HFF-Myc (cell line): ENCODE measurements at regions not wholly inside any gene's neighbourhood (a gene's known extent, or its start where the extent isn't known, plus 50 kb on each side); places are given as distances from the start of the nearest gene placed in this dataset.

Experiments
- DNase-seq: peaks from one replicate; pipeline ENCODE4 v3.0.0-alpha.2; 2011; ENCODE audit warnings: low read depth; ENCODE audit errors: extremely low read depth
- H3K4me3 ChIP-seq: replicated peaks from 2 replicates; pipeline ENCODE4 v1.5.1; 2011; ENCODE audit warnings: low read depth, mild to moderate bottlenecking, control low read depth, low read length
- TF ChIP-seq, protein P1 (sequence below): IDR thresholded peaks from 2 replicates; pipeline ENCODE4 v1.5.1; 2012; ENCODE audit warnings: mild to moderate bottlenecking, low read depth, low read length, control low read depth; ENCODE audit errors: missing control alignments

DNA sequence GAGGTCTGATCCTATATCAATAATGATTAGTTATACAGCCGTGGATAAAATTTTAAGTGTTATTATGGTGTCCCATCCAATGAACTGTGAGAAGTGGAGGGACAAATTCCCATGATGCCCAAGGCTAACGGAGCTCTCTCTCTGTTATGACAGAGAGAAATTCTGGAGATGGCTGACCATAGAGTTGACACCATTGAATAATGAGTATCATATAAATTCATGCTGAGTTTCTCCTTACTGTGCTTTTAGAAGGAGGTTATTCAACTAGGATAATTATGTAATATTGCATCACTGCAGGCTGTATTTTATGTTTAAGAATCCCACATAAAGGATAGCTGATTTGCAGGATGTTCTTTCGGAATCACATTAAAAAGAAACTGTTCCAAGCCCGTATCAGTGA, 82.9 kb downstream of the PYDC2 start:
- TF ChIP-seq, protein P1, sequence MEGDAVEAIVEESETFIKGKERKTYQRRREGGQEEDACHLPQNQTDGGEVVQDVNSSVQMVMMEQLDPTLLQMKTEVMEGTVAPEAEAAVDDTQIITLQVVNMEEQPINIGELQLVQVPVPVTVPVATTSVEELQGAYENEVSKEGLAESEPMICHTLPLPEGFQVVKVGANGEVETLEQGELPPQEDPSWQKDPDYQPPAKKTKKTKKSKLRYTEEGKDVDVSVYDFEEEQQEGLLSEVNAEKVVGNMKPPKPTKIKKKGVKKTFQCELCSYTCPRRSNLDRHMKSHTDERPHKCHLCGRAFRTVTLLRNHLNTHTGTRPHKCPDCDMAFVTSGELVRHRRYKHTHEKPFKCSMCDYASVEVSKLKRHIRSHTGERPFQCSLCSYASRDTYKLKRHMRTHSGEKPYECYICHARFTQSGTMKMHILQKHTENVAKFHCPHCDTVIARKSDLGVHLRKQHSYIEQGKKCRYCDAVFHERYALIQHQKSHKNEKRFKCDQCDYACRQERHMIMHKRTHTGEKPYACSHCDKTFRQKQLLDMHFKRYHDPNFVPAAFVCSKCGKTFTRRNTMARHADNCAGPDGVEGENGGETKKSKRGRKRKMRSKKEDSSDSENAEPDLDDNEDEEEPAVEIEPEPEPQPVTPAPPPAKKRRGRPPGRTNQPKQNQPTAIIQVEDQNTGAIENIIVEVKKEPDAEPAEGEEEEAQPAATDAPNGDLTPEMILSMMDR: no peak
- no peak for DNase-seq
- no peak overlapping the region for H3K4me3 ChIP-seq

DNA sequence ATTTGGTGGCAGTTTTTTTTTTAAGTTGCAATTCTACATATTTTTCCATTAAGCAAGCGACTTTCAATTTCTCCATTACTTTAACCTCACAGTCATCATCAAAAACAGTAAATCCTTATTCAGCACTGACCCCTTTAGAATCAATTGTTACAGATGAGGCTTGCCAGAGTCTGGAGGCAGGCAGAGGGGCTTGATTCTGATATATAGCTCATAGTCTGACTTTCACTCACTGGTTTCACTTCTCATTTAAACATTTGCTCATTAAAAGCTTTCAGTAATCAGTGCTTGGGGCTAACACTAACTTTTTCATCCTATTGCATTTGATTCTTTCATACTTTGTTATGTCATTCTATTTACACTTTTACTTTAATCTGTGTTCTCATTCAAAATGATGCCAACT, 88.4 kb downstream of the PYDC2 start:
- TF ChIP-seq, protein P1: no peak
- H3K4me3 ChIP-seq: no peak overlapping the region
- no peak for DNase-seq

DNA sequence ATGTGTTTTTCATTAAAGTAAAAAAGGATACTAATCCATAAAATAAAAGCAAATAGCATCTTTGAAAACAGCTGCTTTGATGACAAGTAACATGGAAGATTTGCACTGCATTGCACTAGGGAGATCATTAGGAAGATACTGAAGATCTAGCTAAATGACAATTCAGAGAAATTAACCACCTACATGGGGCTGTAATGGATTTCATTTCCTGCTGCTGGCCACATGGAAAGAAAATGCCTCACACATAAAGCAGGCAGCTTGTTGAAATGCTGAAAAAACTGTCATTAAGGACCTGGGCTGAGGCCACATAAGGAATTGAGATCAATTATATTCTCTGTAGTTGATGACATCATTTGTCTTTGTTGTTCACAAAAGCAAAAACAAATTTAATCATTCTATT, 94.1 kb downstream of the PYDC2 start:
- TF ChIP-seq, protein P1: no peak
- no peak for DNase-seq
- H3K4me3 ChIP-seq: no peak overlapping the region

DNA sequence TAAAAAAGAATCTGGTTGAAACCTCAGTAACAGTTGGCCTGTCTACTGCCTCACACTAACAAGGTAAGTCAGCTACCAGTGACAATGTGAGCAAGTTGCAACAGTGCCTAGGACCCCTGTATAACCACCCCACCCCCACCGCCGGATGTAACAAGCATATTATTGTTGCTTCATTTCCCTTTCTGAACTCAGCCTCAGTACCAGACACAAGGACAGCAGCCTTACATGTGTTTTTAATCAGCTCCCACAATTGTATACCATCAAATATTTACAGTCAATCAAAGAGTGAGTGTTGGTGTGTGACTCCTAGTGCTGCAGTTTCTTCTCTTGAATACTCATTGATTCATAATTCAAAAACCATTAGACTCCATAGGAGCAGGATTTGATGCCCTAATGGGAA, 96.4 kb downstream of the PYDC2 start:
- no peak for DNase-seq
- TF ChIP-seq, protein P1: no peak
- no peak overlapping the region for H3K4me3 ChIP-seq

DNA sequence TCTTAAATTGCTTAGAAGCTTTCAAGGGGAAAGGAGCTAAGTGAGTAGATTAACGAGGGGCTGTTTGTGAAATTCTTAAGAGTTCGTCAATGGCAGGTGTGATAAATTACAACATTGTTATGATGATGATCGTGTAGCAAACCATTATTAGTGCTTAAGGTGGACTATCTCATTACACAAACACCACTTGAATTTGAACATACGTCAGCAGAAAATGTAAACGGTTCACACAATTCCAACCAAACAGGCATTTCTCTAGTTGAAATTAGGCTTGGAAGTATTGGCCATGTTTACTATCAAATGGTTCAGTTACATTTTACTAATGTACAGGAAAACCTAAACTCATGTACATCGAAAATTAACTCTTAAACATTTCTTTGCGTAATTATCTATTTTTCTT, 102.8 kb downstream of the PYDC2 start:
- TF ChIP-seq, protein P1: no peak
- DNase-seq: no peak
- H3K4me3 ChIP-seq: no peak overlapping the region

DNA sequence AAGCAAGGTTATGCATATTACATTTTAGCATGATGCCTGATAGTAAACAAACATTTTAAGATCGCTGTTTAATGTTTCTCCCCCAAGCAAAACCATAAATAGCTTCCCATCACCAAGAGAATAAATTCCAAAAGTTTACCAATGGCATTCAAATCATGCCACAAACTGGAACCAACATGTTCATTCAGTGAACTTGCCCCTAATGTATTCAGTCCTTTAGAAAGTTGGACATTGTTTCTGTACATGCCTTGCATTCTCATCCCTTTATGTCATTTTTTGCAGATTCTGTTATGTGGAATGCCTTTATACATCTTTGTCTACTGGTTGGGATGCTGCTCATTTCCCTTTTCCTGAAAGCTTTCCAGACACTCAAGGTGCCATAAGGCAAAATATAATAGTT, 105.5 kb downstream of the PYDC2 start:
- TF ChIP-seq, protein P1: no peak
- no peak for DNase-seq
- no peak overlapping the region for H3K4me3 ChIP-seq

DNA sequence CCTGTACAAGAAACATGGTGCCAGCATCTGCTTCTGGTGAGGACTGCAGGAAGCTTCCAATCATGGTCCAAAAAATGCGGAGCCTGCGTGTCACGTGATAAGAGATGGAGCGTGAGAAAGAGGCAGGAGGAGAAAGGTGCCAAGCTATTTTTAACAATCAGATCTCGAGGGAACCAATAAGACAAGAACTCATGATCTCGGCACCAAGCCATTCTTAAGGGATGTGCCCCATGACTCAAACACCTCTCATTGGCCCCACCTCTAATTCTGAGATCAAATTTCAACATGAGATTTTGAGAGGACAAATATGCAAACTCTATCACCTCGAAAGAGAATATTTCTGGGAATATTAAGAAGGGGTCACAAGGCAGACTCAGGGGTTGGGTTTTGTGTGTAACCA, 107.2 kb downstream of the PYDC2 start:
- TF ChIP-seq, protein P1: no peak
- DNase-seq: no peak
- H3K4me3 ChIP-seq: no peak overlapping the region
